OCI-LY3 (cell line): ENCODE measurements at regions not wholly inside any gene's neighbourhood (a gene's known extent, or its start where the extent isn't known, plus 50 kb on each side); places are given as distances from the start of the nearest gene placed in this dataset.

ENCODE experiments used
- H2AFZ ChIP-seq: fragments of 200-600, 300-600 bp; shearing (Covaris generic); 2 replicates; pipeline ENCODE4 v1.6.0; 2014; ENCODE audit warnings: antibody characterized with exemption, low read depth, low read length
- H3K27ac ChIP-seq: fragments of 200-600, 300-600 bp; sonication (generic); 2 replicates; pipeline ENCODE4 v1.5.1; 2014; ENCODE audit warnings: mild to moderate bottlenecking, low read length, moderate library complexity, mixed read lengths
- H3K27me3 ChIP-seq: fragments of 200-600, 300-600 bp; sonication (generic); 2 replicates; pipeline ENCODE4 v1.6.1; 2014; ENCODE audit warnings: low read depth, low read length, mixed read lengths
- H3K36me3 ChIP-seq: fragments of 200-600, 300-600 bp; sonication (generic); replicated peaks from 2 replicates; pipeline ENCODE3; 2014; ENCODE audit warnings: low read depth, low read length, mixed read lengths
- H3K4me1 ChIP-seq: fragments of 300-600, 200-600 bp; sonication (generic); 2 replicates; pipeline ENCODE4 v1.6.1; 2014; ENCODE audit warnings: low read length, mixed read lengths
- H3K4me2 ChIP-seq: fragments of 200-600, 300-600 bp; sonication (generic); 2 replicates; pipeline ENCODE4 v1.6.1; 2014; ENCODE audit warnings: low read length, mixed read lengths
- H3K4me3 ChIP-seq: fragments of 300-600, 200-600 bp; sonication (generic); 2 replicates; pipeline ENCODE4 v1.5.1; 2014; ENCODE audit warnings: antibody characterized with exemption, mild to moderate bottlenecking, low read length, moderate library complexity
- H3K79me2 ChIP-seq: fragments of 300-600, 200-600 bp; shearing (Covaris generic); 2 replicates; pipeline ENCODE4 v1.6.1; 2014; ENCODE audit warnings: mild to moderate bottlenecking, low read length, mixed read lengths
- H3K9ac ChIP-seq: fragments of 300-600, 200-600 bp; shearing (Covaris generic); 2 replicates; pipeline ENCODE4 v1.6.0; 2014; ENCODE audit warnings: mild to moderate bottlenecking, low read length, moderate library complexity
- H3K9me3 ChIP-seq: fragments of 200-600, 300-600 bp; shearing (Covaris generic); 2 replicates; pipeline ENCODE4 v1.6.1; 2014; ENCODE audit warnings: low read length, mixed read lengths; ENCODE audit not compliant: insufficient read depth
- H4K20me1 ChIP-seq: fragments of 200-600, 300-600 bp; sonication (generic); 2 replicates; pipeline ENCODE4 v1.6.1; 2016; ENCODE audit warnings: low read length, mixed read lengths; ENCODE audit not compliant: insufficient read depth
- CTCF ChIP-seq: fragments of 200-600, 300-600 bp; sonication (generic); IDR thresholded peaks from 2 replicates; pipeline ENCODE4 v1.5.1; 2014; ENCODE audit warnings: antibody characterized with exemption, low read length, low read depth
- EZH2phosphoT487 ChIP-seq: fragments of 200-600 bp; shearing (Covaris generic); IDR thresholded peaks from 2 replicates; pipeline ENCODE4 v1.6.1; 2018; ENCODE audit warnings: antibody characterized with exemption, mixed run types, low read depth

- H3K27ac ChIP-seq, result no peak overlapping the region
- peaks cover 39% of the 10 kb centered on the region for H3K4me1 ChIP-seq
- H4K20me1 ChIP-seq, result peaks cover 52% of the 10 kb centered on the region
- no peak overlapping the region for H2AFZ ChIP-seq
- no peak overlapping the region for H3K4me2 ChIP-seq
- H3K27me3 ChIP-seq, result peaks cover 92% of the 10 kb centered on the region
- H3K9me3 ChIP-seq, result peaks cover 6% of the 10 kb centered on the region; the same call in 1 of the 2 replicates
- no peaks in the 10 kb centered on the region for H3K79me2 ChIP-seq
- TF ChIP-seq EZH2phosphoT487 (no peak), CTCF (no peak)
- no peak overlapping the region for H3K9ac ChIP-seq
- no peaks in the 10 kb centered on the region for H3K36me3 ChIP-seq
- H3K4me3 ChIP-seq, result no peak overlapping the region
These were observed 332.8 kb downstream of the MAF start for GRCh38 chr16:79267781-79268180.

- TF ChIP-seq CTCF (no peak), EZH2phosphoT487 (no peak)
- Histone ChIP-seq H2AFZ (no peak overlapping the region), H3K4me1 (peaks cover 39% of the 10 kb centered on the region), H3K4me3 (no peak overlapping the region), H3K27me3 (peaks cover 92% of the 10 kb centered on the region), H3K27ac (no peak overlapping the region), H4K20me1 (peaks cover 49% of the 10 kb centered on the region), H3K4me2 (no peak overlapping the region), H3K36me3 (no peaks in the 10 kb centered on the region), H3K79me2 (no peaks in the 10 kb centered on the region), H3K9ac (no peak overlapping the region), H3K9me3 (peaks cover 6% of the 10 kb centered on the region; the same call in 1 of the 2 replicates)
These were observed 333.4 kb downstream of the MAF start for GRCh38 chr16:79267146-79267545.

DNA sequence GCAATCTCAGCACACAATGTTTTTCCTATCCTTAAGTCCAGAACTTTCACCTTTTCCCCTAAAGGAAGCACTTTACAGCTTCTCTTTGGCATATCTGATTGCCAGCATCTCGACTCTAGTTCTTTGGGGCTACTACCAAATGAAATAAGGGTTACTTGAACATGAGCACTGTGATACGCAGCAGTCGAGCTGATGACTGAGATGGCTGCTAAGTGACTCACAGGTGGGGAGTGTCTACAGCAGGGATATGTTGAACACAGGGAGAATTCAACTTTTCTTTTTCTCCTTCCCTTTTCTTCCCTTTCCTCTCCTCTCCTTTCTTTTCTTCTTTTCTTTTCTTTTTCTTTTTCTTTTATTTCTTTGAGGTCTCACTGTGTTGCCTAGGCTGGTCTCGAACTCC is 334.8 kb downstream of the MAF start:
- Histone ChIP-seq H3K4me3 (no peak overlapping the region), H4K20me1 (peaks cover 53% of the 10 kb centered on the region), H3K4me2 (no peak overlapping the region), H3K36me3 (no peaks in the 10 kb centered on the region), H3K9me3 (peaks cover 6% of the 10 kb centered on the region; the same call in 1 of the 2 replicates), H3K27ac (no peak overlapping the region), H3K27me3 (peaks cover 92% of the 10 kb centered on the region), H3K4me1 (peaks cover 39% of the 10 kb centered on the region), H3K9ac (no peak overlapping the region), H2AFZ (no peak overlapping the region), H3K79me2 (no peaks in the 10 kb centered on the region)
- TF ChIP-seq EZH2phosphoT487, result no peak
- no peak for TF ChIP-seq CTCF

GRCh38 chr16:79265196-79265595 is 335.3 kb downstream of the MAF start:
- Histone ChIP-seq H3K4me3 (no peak overlapping the region), H3K79me2 (no peaks in the 10 kb centered on the region), H3K27ac (no peak overlapping the region), H3K4me1 (peaks cover 38% of the 10 kb centered on the region), H3K4me2 (no peak overlapping the region), H4K20me1 (peaks cover 50% of the 10 kb centered on the region), H2AFZ (no peak overlapping the region), H3K9me3 (peaks cover 6% of the 10 kb centered on the region; the same call in 1 of the 2 replicates), H3K36me3 (no peaks in the 10 kb centered on the region), H3K9ac (no peak overlapping the region), H3K27me3 (peaks cover 90% of the 10 kb centered on the region)
- TF ChIP-seq EZH2phosphoT487 (no peak), CTCF (no peak)
